HFFc6 (cell line): ENCODE measurements at regions not wholly inside any gene's neighbourhood (a gene's known extent, or its start where the extent isn't known, plus 50 kb on each side); places are given as distances from the start of the nearest gene placed in this dataset.

ENCODE experiments used
- DNase-seq: peaks from one replicate; pipeline ENCODE4 v3.0.0-alpha.2; 2018
- H3K27ac Mint-ChIP-seq: 2 replicates; pipeline ENCODE4 v1.8.0; 2020; ENCODE audit warnings: mild to moderate bottlenecking, mixed read lengths
- H3K27me3 Mint-ChIP-seq: 2 replicates; pipeline ENCODE4 v1.8.0; 2021; ENCODE audit warnings: mild to moderate bottlenecking, moderate library complexity, mixed read lengths; ENCODE audit not compliant: insufficient read depth
- H3K36me3 Mint-ChIP-seq: 2 replicates; pipeline ENCODE4 v1.8.0; 2021; ENCODE audit warnings: low read depth, mixed read lengths
- H3K4me1 Mint-ChIP-seq: 2 replicates; pipeline ENCODE4 v1.8.0; 2020; ENCODE audit warnings: low read depth, mixed read lengths
- H3K4me3 Mint-ChIP-seq: 2 replicates; pipeline ENCODE4 v1.8.0; 2020; ENCODE audit warnings: mild to moderate bottlenecking, moderate library complexity, mixed read lengths
- H3K9me3 Mint-ChIP-seq: 2 replicates; pipeline ENCODE4 v1.8.0; 2020; ENCODE audit warnings: mild to moderate bottlenecking, mixed read lengths
- CTCF ChIP-seq: fragments of 200-600 bp; sonication (generic); IDR thresholded peaks from 2 replicates; pipeline ENCODE4 v1.5.0; 2021; ENCODE audit warnings: antibody characterized with exemption, mild to moderate bottlenecking

- DNase-seq: no peak
- H3K4me3 Mint-ChIP-seq: no peak overlapping the region
- no peaks in the 10 kb centered on the region for H3K4me1 Mint-ChIP-seq
- H3K27ac Mint-ChIP-seq: no peak overlapping the region
- no peak for TF ChIP-seq CTCF
- no peaks in the 10 kb centered on the region for H3K36me3 Mint-ChIP-seq
- H3K9me3 Mint-ChIP-seq: peaks cover 21% of the 10 kb centered on the region
- H3K27me3 Mint-ChIP-seq: no peaks in the 10 kb centered on the region
Measured at GRCh38 chr5:106312360-106312759, 1358.4 kb downstream of the EFNA5 start.

- Mint-ChIP-seq H3K36me3 (no peaks in the 10 kb centered on the region), H3K4me1 (no peaks in the 10 kb centered on the region), H3K27me3 (no peaks in the 10 kb centered on the region), H3K9me3 (peaks cover 19% of the 10 kb centered on the region), H3K4me3 (no peak overlapping the region), H3K27ac (no peak overlapping the region)
- TF ChIP-seq CTCF: no peak
- DNase-seq: no peak
Measured at GRCh38 chr5:106311230-106311915, 1359.4 kb downstream of the EFNA5 start.

GRCh38 chr5:106307265-106307664, 1363.5 kb downstream of the EFNA5 start:
- no peak for DNase-seq
- Mint-ChIP-seq H3K4me3 (no peak overlapping the region), H3K27ac (no peak overlapping the region)

GRCh38 chr5:106306313-106307028, 1364.3 kb downstream of the EFNA5 start:
- no peak overlapping the region for H3K4me3 Mint-ChIP-seq
- no peak overlapping the region for H3K27ac Mint-ChIP-seq

More at GRCh38 chr5:106307265-106307664, 1363.5 kb downstream of the EFNA5 start:
- H3K27me3 Mint-ChIP-seq: no peaks in the 10 kb centered on the region
- peaks cover 31% of the 10 kb centered on the region for H3K9me3 Mint-ChIP-seq
- TF ChIP-seq CTCF: no peak
- H3K4me1 Mint-ChIP-seq: no peaks in the 10 kb centered on the region
- H3K36me3 Mint-ChIP-seq: no peaks in the 10 kb centered on the region

GRCh38 chr5:106303911-106304310, 1366.8 kb downstream of the EFNA5 start:
- Mint-ChIP-seq H3K4me1 (no peaks in the 10 kb centered on the region), H3K36me3 (no peaks in the 10 kb centered on the region), H3K9me3 (peaks cover 21% of the 10 kb centered on the region), H3K27me3 (no peaks in the 10 kb centered on the region), H3K27ac (no peak overlapping the region), H3K4me3 (no peak overlapping the region)
- no peak for DNase-seq
- TF ChIP-seq CTCF: no peak

More at GRCh38 chr5:106306313-106307028, 1364.3 kb downstream of the EFNA5 start:
- DNase-seq: no peak
- no peak for TF ChIP-seq CTCF
- Mint-ChIP-seq H3K4me1 (no peaks in the 10 kb centered on the region), H3K27me3 (no peaks in the 10 kb centered on the region), H3K9me3 (peaks cover 31% of the 10 kb centered on the region), H3K36me3 (no peaks in the 10 kb centered on the region)
